ENCODE measurements at regions not wholly inside any gene's neighbourhood (a gene's known extent, or its start where the extent isn't known, plus 50 kb on each side); places are given as distances from the start of the nearest gene placed in this dataset.

- no peaks in the 10 kb centered on the region for H3K9me3 ChIP-seq
- no peaks in the 10 kb centered on the region for H3K36me3 ChIP-seq
- no peak overlapping the region for H3K27ac ChIP-seq
- no peaks in the 10 kb centered on the region for H3K4me1 ChIP-seq (ENCODE audit: control insufficient read depth in 1 of 2, insufficient read depth in 1 of 2, low read depth in 1 of 2, low read length in 1 of 2)
- no peaks in the 10 kb centered on the region for H3K27me3 ChIP-seq
- TF ChIP-seq CTCF (IDR thresholded peaks at IDR 0.05): no peak
- H3K4me3 ChIP-seq (ENCODE audit: low read depth in 1 of 2, low read length in 1 of 2): no peak overlapping the region
Observed at GRCh38 chr11:87437844-87438223, 400.1 kb downstream of the TMEM135 start.

DNA sequence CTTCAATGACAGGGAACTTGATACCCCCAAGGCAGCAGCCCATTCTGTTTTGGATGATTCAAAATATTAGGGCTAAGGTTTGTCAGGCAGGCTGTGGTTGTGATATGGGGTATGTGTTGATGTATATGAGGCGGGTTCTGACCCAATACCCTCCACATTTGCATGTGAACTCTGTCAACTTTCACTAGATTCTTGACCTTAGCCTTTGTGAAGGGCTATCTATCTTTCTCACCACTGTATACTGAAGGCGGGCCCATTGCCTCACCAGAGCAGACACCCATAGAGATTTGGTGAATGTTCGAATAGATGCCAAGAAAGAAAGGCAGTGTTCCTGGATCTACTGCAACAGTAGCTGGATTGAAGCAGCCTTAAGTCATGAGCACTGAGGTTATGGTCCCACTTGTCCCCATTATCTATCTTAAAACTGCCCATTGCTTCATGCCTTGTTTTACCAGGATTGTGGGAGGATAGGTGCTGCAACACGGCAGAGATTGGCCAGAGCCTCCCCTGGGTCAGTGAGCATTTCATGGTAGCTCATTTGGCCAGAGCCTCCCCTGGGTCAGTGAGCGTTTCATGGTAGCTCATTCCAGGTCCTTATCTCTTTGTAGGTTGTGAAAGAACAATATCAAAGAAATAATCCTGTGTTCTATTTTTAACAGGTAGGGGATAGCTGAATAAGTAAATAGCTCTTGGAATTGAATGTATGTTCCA lies 399.6 kb downstream of the TMEM135 start:
- Histone ChIP-seq H3K27me3 (no peaks in the 10 kb centered on the region), H3K4me1 (ENCODE audit: control insufficient read depth in 1 of 2, insufficient read depth in 1 of 2, low read depth in 1 of 2, low read length in 1 of 2) (no peaks in the 10 kb centered on the region), H3K4me3 (ENCODE audit: low read depth in 1 of 2, low read length in 1 of 2) (no peak overlapping the region), H3K27ac (no peak overlapping the region), H3K36me3 (no peaks in the 10 kb centered on the region), H3K9me3 (no peaks in the 10 kb centered on the region)
- TF ChIP-seq CTCF (IDR thresholded peaks at IDR 0.05): no peak

DNA sequence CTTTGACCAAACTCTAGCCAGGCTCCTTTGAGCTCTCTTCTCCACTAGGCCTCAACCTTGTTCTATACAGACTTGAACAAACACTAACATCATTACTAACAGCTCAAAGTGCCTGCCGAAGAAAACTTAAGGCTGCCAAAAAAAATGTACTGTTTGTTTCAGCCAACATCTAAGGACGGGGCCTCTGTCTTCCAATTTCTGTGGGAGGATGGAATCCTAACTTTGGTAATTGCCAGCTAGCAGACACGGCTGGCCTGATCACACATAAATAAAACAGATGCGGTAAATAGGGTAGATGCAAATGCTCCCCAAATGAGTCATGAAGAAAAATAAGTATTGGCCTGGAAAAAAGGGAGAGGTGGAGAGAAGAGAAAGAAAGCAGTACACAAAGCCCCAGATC lies 394.3 kb downstream of the TMEM135 start:
- no peaks in the 10 kb centered on the region for H3K36me3 ChIP-seq
- H3K4me3 ChIP-seq (ENCODE audit: low read depth in 1 of 2, low read length in 1 of 2): no peak overlapping the region
- no peak overlapping the region for H3K27ac ChIP-seq
- H3K9me3 ChIP-seq: no peaks in the 10 kb centered on the region
- no peaks in the 10 kb centered on the region for H3K27me3 ChIP-seq
- H3K4me1 ChIP-seq (ENCODE audit: control insufficient read depth in 1 of 2, insufficient read depth in 1 of 2, low read depth in 1 of 2, low read length in 1 of 2): no peaks in the 10 kb centered on the region
- no peak for TF ChIP-seq CTCF (IDR thresholded peaks at IDR 0.05)

- H3K4me3 ChIP-seq (ENCODE audit: low read depth in 1 of 2, low read length in 1 of 2): no peak overlapping the region
- H3K27me3 ChIP-seq: no peaks in the 10 kb centered on the region
- H3K27ac ChIP-seq: no peak overlapping the region
- TF ChIP-seq CTCF (IDR thresholded peaks at IDR 0.05): no peak
- no peaks in the 10 kb centered on the region for H3K4me1 ChIP-seq (ENCODE audit: control insufficient read depth in 1 of 2, insufficient read depth in 1 of 2, low read depth in 1 of 2, low read length in 1 of 2)
- no peaks in the 10 kb centered on the region for H3K9me3 ChIP-seq
- no peaks in the 10 kb centered on the region for H3K36me3 ChIP-seq
Observed at GRCh38 chr11:87431392-87431791, 393.7 kb downstream of the TMEM135 start.

- no peak for TF ChIP-seq CTCF (IDR thresholded peaks at IDR 0.05)
- Histone ChIP-seq H3K4me3 (ENCODE audit: low read depth in 1 of 2, low read length in 1 of 2) (no peak overlapping the region), H3K36me3 (no peaks in the 10 kb centered on the region), H3K27ac (no peak overlapping the region), H3K9me3 (no peaks in the 10 kb centered on the region), H3K4me1 (ENCODE audit: control insufficient read depth in 1 of 2, insufficient read depth in 1 of 2, low read depth in 1 of 2, low read length in 1 of 2) (no peaks in the 10 kb centered on the region), H3K27me3 (no peaks in the 10 kb centered on the region)
Observed at GRCh38 chr11:87430821-87431220, 393.1 kb downstream of the TMEM135 start.

Data from neutrophil (primary cell).